ENCODE measurements at regions not wholly inside any gene's neighbourhood (a gene's known extent, or its start where the extent isn't known, plus 50 kb on each side); places are given as distances from the start of the nearest gene placed in this dataset.

DNA sequence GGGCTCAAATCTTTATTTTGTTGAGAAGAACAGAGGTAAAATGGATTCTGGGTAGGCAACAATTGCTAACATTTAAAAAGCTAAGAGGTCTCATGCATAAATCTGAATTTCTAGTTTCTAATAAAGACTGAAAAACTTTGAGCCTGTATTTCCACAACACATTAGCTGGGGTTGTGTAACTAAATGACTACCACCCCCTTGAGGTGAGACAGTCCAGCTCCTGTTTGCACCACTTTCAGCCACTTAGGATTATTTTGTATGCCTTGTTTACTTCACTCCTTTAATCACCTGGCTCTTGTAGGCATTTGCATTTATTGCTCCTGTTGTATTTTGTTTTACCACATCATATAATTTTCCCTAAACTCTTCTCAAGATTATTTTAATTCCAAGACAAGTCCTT is 376.6 kb downstream of the PTH2R start:
- TF ChIP-seq BHLHE40 (IDR thresholded peaks at IDR 0.05; ENCODE audit: borderline replicate concordance) = no peak
- TF ChIP-seq ZNF384 (IDR thresholded peaks at IDR 0.05) = no peak
- TF ChIP-seq TARDBP (IDR thresholded peaks at IDR 0.05) = no peak
- TF ChIP-seq SUZ12 (IDR thresholded peaks at IDR 0.05) = no peak
